GM12864 (cell line): ENCODE measurements at regions not wholly inside any gene's neighbourhood (a gene's known extent, or its start where the extent isn't known, plus 50 kb on each side); places are given as distances from the start of the nearest gene placed in this dataset.

Experiments used
- DNase-seq: peaks from one replicate; pipeline ENCODE4 v3.0.0-alpha.2; 2011; ENCODE audit warnings: low read depth
- H3K4me3 ChIP-seq: 2 replicates; pipeline ENCODE4 v1.5.1; 2011; ENCODE audit warnings: mild to moderate bottlenecking, low read depth, low read length, control low read depth
- CTCF ChIP-seq: IDR thresholded peaks from 2 replicates; pipeline ENCODE4 v1.5.1; 2011; ENCODE audit warnings: low read depth, mild to moderate bottlenecking, moderate library complexity, low read length, control low read depth, inconsistent platforms; ENCODE audit errors: missing control alignments

DNA sequence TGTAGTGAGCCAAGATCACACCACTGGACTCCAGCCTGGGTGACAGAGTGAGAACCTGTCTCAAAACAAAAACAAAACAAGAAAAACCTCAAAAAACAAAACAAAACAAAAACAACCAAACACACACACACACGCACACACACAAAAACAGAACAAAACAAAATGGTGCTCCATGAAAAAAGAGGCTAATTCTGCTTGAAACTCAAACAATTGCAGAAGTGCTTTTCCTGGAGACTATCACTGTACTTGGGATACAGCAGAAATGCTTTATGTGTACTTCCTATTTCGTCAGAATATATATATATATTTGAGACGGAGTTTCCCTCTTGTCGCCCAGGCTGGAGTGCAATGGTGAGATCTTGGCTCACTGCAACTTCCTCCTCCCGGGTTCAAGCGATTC lies 49.9 kb upstream of the HSPA9 start:
- no peak overlapping the region for H3K4me3 ChIP-seq

More for the DNA sequence above, 49.9 kb upstream of the HSPA9 start:
- no peak for TF ChIP-seq CTCF
- DNase-seq, result no peak
